H9 (cell line): ENCODE measurements at regions not wholly inside any gene's neighbourhood (a gene's known extent, or its start where the extent isn't known, plus 50 kb on each side); places are given as distances from the start of the nearest gene placed in this dataset.

ENCODE experiments used
- DNase-seq: peaks from one replicate; pipeline ENCODE4 v3.0.0-alpha.2; 2017
- H2AFZ ChIP-seq: one replicate; pipeline ENCODE4 v1.6.1; 2013; ENCODE audit warnings: mild to moderate bottlenecking, low read length, control low read depth, moderate library complexity
- H2AK5ac ChIP-seq: 2 replicates; pipeline ENCODE4 v1.6.1; 2013; ENCODE audit warnings: low read length, control low read depth, mixed read lengths; ENCODE audit not compliant: insufficient read length
- H2BK120ac ChIP-seq: one replicate; pipeline ENCODE4 v1.6.1; 2013; ENCODE audit warnings: low read depth, mild to moderate bottlenecking, low read length, control low read depth, inconsistent platforms; ENCODE audit not compliant: poor library complexity, severe bottlenecking
- H2BK12ac ChIP-seq: 2 replicates; pipeline ENCODE4 v1.6.1; 2013; ENCODE audit warnings: low read length, control low read depth, mixed read lengths, low read depth; ENCODE audit not compliant: insufficient read length
- H2BK15ac ChIP-seq: 2 replicates; pipeline ENCODE4 v1.6.1; 2013; ENCODE audit warnings: low read depth, low read length, control low read depth
- H2BK20ac ChIP-seq: one replicate; pipeline ENCODE4 v1.6.1; 2013; ENCODE audit warnings: low read depth, mild to moderate bottlenecking, low read length, control low read depth, inconsistent platforms; ENCODE audit not compliant: poor library complexity, severe bottlenecking
- H2BK5ac ChIP-seq: 2 replicates; pipeline ENCODE4 v1.6.1; 2013; ENCODE audit warnings: low read length, control low read depth, mixed read lengths; ENCODE audit not compliant: insufficient read length
- H3K14ac ChIP-seq: 2 replicates; pipeline ENCODE4 v1.6.1; 2013; ENCODE audit warnings: low read length, control low read depth; ENCODE audit not compliant: insufficient read depth
- H3K18ac ChIP-seq: 2 replicates; pipeline ENCODE4 v1.6.1; 2013; ENCODE audit warnings: low read depth, mild to moderate bottlenecking, mixed read lengths, low read length, control low read depth; ENCODE audit not compliant: insufficient read length
- H3K23ac ChIP-seq: 2 replicates; pipeline ENCODE4 v1.6.1; 2013; ENCODE audit warnings: low read length, control low read depth, mixed read lengths, low read depth; ENCODE audit not compliant: insufficient read length
- H3K23me2 ChIP-seq: 2 replicates; pipeline ENCODE4 v1.6.1; 2013; ENCODE audit warnings: low read depth, mild to moderate bottlenecking, mixed read lengths, low read length, control low read depth; ENCODE audit not compliant: insufficient read length, poor library complexity, severe bottlenecking
- H3K27ac ChIP-seq: 2 replicates; pipeline ENCODE4 v1.5.1; 2013; ENCODE audit warnings: low read length, control low read depth, mixed read lengths, low read depth; ENCODE audit not compliant: insufficient read length
- H3K27me3 ChIP-seq: 2 replicates; pipeline ENCODE4 v1.6.1; 2013; ENCODE audit warnings: low read length, control low read depth, inconsistent platforms; ENCODE audit not compliant: insufficient read depth
- H3K4ac ChIP-seq: 2 replicates; pipeline ENCODE4 v1.6.1; 2013; ENCODE audit warnings: low read depth, mild to moderate bottlenecking, control low read depth, inconsistent platforms, low read length, moderate library complexity
- H3K4me1 ChIP-seq: 2 replicates; pipeline ENCODE4 v1.6.1; 2013; ENCODE audit warnings: low read length, control low read depth, inconsistent platforms; ENCODE audit not compliant: insufficient read depth
- H3K4me2 ChIP-seq: 2 replicates; pipeline ENCODE4 v1.6.1; 2013; ENCODE audit warnings: low read length, control low read depth, mixed read lengths; ENCODE audit not compliant: insufficient read length, insufficient read depth
- H3K56ac ChIP-seq: 2 replicates; pipeline ENCODE4 v1.6.1; 2013; ENCODE audit warnings: low read depth, mild to moderate bottlenecking, mixed read lengths, low read length, control low read depth; ENCODE audit not compliant: insufficient read length
- H3K79me1 ChIP-seq: 2 replicates; pipeline ENCODE4 v1.6.1; 2013; ENCODE audit warnings: low read depth, mild to moderate bottlenecking, moderate library complexity, low read length, control low read depth, inconsistent platforms; ENCODE audit not compliant: insufficient read depth, poor library complexity, severe bottlenecking
- H3K79me2 ChIP-seq: 2 replicates; pipeline ENCODE4 v1.6.1; 2013; ENCODE audit warnings: low read length, control low read depth, inconsistent platforms; ENCODE audit not compliant: insufficient read depth
- H3K9ac ChIP-seq: 2 replicates; pipeline ENCODE4 v1.6.1; 2013; ENCODE audit warnings: low read length, control low read depth, mixed read lengths; ENCODE audit not compliant: insufficient read length; ENCODE audit errors: extremely low read depth
- H3K9me3 ChIP-seq: one replicate; pipeline ENCODE4 v1.6.1; 2013; ENCODE audit warnings: low read depth, low read length, inconsistent platforms; ENCODE audit not compliant: control insufficient read depth
- H3T11ph ChIP-seq: one replicate; pipeline ENCODE4 v1.6.1; 2013; ENCODE audit warnings: mild to moderate bottlenecking, low read length, control low read depth, inconsistent platforms
- H4K20me1 ChIP-seq: one replicate; pipeline ENCODE4 v1.6.1; 2013; ENCODE audit not compliant: control insufficient read depth, insufficient read length, insufficient read depth
- H4K5ac ChIP-seq: 2 replicates; pipeline ENCODE4 v1.6.1; 2013; ENCODE audit warnings: low read depth, mild to moderate bottlenecking, mixed read lengths, low read length, control low read depth; ENCODE audit not compliant: insufficient read length
- H4K8ac ChIP-seq: replicated peaks from 2 replicates; pipeline ENCODE4 v1.6.1; 2013; ENCODE audit warnings: low read length, control low read depth, mixed read lengths, low read depth; ENCODE audit not compliant: insufficient read length
- H4K91ac ChIP-seq: 2 replicates; pipeline ENCODE4 v1.6.1; 2013; ENCODE audit warnings: low read depth, mild to moderate bottlenecking, moderate library complexity, mixed read lengths, low read length, control low read depth; ENCODE audit not compliant: insufficient read length
- H3K27ac Mint-ChIP-seq, 3 experiments: 2 replicates in 2 of 3; 3 replicates in 1 of 3; pipeline ENCODE4 v1.8.0; 2020 to 2021; ENCODE audit warnings: mixed read lengths in 3 of 3, mild to moderate bottlenecking in 1 of 3, moderate library complexity in 1 of 3
- H3K27me3 Mint-ChIP-seq: 2 replicates; pipeline ENCODE4 v1.8.0; 2021; ENCODE audit warnings: low read depth, mild to moderate bottlenecking, moderate library complexity, mixed read lengths
- H3K36me3 Mint-ChIP-seq, 3 experiments: 2 replicates in 2 of 3; 3 replicates in 1 of 3; pipeline ENCODE4 v1.8.0; 2020 to 2021; ENCODE audit warnings: low read depth in 3 of 3, mixed read lengths in 3 of 3; ENCODE audit not compliant: insufficient read depth in 1 of 3
- H3K4me1 Mint-ChIP-seq, 2 experiments: 2 replicates each; pipeline ENCODE4 v1.8.0; 2020; ENCODE audit warnings: mixed read lengths in 2 of 2
- H3K4me3 Mint-ChIP-seq, 2 experiments: 2 replicates in 1 of 2; 3 replicates in 1 of 2; pipeline ENCODE4 v1.8.0; 2020 to 2021; ENCODE audit warnings: mild to moderate bottlenecking in 2 of 2, mixed read lengths in 2 of 2, moderate library complexity in 1 of 2
- H3K9me3 Mint-ChIP-seq, 2 experiments: 2 replicates in 1 of 2; 3 replicates in 1 of 2; pipeline ENCODE4 v1.8.0; 2020; ENCODE audit warnings: mild to moderate bottlenecking in 2 of 2, mixed read lengths in 2 of 2, moderate library complexity in 1 of 2
- WGBS: extraction: QIAGEN DNeasy Blood & Tissue Kit; methylation state at CpG from one replicate; pipeline ENCODE4 v1.1.7; 2013; ENCODE audit warnings: missing lambda C conversion rate, low lambda C conversion rate, mixed read lengths; ENCODE audit not compliant: insufficient read length; ENCODE audit errors: extremely low coverage; 5-methylcytosine and 5-hydroxymethylcytosine counted together
- TF ChIP-seq, protein P1 (sequence below): fragments of 200-600 bp; sonication (generic); conservative IDR thresholded peaks from 3 replicates; pipeline ENCODE4 v1.8.0; 2021; ENCODE audit warnings: antibody characterized with exemption, mild to moderate bottlenecking

DNA sequence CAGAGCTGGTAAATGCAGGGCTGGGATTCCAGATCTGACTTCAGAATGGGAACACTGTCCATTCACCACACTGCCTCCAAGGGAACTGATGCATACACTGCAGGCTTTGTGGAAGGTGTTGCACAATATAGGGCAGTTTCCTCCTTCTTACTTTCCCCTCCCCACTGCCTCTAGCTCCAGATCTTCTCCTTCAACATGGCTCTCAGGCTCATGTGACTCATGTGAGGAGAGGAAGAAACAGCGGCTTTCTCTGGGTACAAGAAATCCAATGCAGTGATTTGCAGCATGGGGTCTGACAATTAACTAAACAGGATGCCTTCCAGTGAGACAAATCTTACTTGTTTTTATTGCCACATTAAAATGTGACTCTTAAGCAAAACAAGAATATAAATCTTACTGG is 447.6 kb upstream of the CCDC196 start:
- no CpG with 5 or more reads among the region's 1 CpG for WGBS
- Histone ChIP-seq H3K27me3 (no peaks in the 10 kb centered on the region), H3K18ac (no peak overlapping the region), H3K9ac (no peak overlapping the region), H4K91ac (no peak overlapping the region), H3K4me1 (0 out of 2 replicates have a peak, but pooled peaks cover 2% of the 10 kb centered on the region), H3K9me3 (no peaks in the 10 kb centered on the region), H4K20me1 (no peaks in the 10 kb centered on the region), H3K4ac (no peak overlapping the region), H3K23ac (no peak overlapping the region), H3K79me1 (no peaks in the 10 kb centered on the region), H3T11ph (no peak overlapping the region), H2BK15ac (no peak overlapping the region), H3K14ac (no peak overlapping the region), H2BK120ac (no peak overlapping the region), H2BK5ac (no peak overlapping the region), H2BK20ac (no peak overlapping the region), H4K5ac (no peak overlapping the region), H4K8ac (no peak overlapping the region), H2AK5ac (no peak overlapping the region), H2BK12ac (no peak overlapping the region), H3K23me2 (no peaks in the 10 kb centered on the region), H3K27ac (no peak overlapping the region), H3K4me2 (no peak overlapping the region), H3K79me2 (no peaks in the 10 kb centered on the region), H3K56ac (no peak overlapping the region), H2AFZ (no peak overlapping the region)
- no peak for DNase-seq
- peaks cover 3% of the 10 kb centered on the region; the same call in 1 of the 2 replicates for H3K27me3 Mint-ChIP-seq
- H3K36me3 Mint-ChIP-seq, result peaks cover 0 to 4% (median 3%) of the 10 kb centered on the region in 3 experiments; a peak in 3 of 7 replicates
- peaks cover 0 to 4% of the 10 kb centered on the region in 2 experiments; a peak in 3 of 5 replicates for H3K9me3 Mint-ChIP-seq
- peaks cover 6 to 7% of the 10 kb centered on the region in 2 experiments for H3K4me1 Mint-ChIP-seq
- no peak overlapping the region for H3K27ac Mint-ChIP-seq
- no peak overlapping the region for H3K4me3 Mint-ChIP-seq
- TF ChIP-seq, protein P1, sequence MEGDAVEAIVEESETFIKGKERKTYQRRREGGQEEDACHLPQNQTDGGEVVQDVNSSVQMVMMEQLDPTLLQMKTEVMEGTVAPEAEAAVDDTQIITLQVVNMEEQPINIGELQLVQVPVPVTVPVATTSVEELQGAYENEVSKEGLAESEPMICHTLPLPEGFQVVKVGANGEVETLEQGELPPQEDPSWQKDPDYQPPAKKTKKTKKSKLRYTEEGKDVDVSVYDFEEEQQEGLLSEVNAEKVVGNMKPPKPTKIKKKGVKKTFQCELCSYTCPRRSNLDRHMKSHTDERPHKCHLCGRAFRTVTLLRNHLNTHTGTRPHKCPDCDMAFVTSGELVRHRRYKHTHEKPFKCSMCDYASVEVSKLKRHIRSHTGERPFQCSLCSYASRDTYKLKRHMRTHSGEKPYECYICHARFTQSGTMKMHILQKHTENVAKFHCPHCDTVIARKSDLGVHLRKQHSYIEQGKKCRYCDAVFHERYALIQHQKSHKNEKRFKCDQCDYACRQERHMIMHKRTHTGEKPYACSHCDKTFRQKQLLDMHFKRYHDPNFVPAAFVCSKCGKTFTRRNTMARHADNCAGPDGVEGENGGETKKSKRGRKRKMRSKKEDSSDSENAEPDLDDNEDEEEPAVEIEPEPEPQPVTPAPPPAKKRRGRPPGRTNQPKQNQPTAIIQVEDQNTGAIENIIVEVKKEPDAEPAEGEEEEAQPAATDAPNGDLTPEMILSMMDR, result no peak
